Posterior cingulate gyrus (tissue), 11 donors: ENCODE measurements at regions not wholly inside any gene's neighbourhood (a gene's known extent, or its start where the extent isn't known, plus 50 kb on each side); places are given as distances from the start of the nearest gene placed in this dataset.

Experiments
- DNase-seq, 10 donors: peaks; one replicate each; pipeline versions ENCODE4 v3.0.0 to v3.0.0-alpha.2; 2020 to 2021; ENCODE audit warnings: mixed read lengths in 3 of 10
- intact Hi-C: fragments of 100-400 bp; cut with DNase I; formaldehyde crosslinking; loops from one replicate; pipeline ENCODE4 v1.15.1; 2023

DNA sequence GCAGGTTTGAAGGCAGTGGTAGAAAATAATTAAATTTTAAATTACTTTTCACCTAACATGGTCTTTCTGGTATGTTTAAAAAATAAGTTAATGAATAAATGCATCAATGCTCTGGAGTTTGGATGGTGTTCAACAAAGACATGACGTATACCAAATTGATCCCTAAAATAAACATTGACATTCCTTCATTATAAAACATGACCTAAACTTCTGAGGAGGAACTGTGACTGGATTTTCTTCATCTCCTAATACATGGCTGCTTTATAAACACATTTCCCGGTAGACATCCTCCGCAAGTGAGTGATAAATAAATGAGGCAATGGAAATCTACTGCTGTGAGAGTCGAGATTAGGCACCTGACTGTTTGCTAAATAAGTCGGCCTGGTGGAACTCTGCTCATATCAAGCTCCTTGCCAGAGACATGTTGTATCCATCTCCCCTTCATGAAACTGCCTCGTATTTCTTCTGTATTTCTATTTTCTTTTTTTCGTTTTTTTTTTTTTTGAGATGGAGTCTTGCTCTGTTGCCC, 362.3 kb downstream of the RNF144A start:
- intact Hi-C loops = no loop called here
- no peak for DNase-seq

DNA sequence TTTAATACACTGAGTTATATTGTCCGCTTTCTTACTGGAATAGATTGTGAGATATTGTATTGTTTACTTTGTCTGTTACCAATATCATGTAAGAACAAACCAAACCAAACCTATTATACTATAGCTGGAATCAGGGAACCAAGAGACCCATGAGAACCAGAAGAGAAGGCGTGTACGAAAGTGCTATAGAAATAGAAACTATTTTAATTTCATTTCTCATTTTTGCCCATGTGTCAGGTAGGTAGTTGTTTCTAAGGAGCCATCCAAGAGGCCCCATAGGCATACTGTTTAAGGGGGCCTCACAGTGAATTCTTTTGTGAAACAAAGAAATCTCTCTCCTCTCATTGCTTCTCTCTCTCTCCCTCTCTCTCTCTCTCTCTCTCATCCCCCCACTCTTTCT, 363.6 kb downstream of the RNF144A start:
- intact Hi-C loops = no loop called here
- DNase-seq = no peak

DNA sequence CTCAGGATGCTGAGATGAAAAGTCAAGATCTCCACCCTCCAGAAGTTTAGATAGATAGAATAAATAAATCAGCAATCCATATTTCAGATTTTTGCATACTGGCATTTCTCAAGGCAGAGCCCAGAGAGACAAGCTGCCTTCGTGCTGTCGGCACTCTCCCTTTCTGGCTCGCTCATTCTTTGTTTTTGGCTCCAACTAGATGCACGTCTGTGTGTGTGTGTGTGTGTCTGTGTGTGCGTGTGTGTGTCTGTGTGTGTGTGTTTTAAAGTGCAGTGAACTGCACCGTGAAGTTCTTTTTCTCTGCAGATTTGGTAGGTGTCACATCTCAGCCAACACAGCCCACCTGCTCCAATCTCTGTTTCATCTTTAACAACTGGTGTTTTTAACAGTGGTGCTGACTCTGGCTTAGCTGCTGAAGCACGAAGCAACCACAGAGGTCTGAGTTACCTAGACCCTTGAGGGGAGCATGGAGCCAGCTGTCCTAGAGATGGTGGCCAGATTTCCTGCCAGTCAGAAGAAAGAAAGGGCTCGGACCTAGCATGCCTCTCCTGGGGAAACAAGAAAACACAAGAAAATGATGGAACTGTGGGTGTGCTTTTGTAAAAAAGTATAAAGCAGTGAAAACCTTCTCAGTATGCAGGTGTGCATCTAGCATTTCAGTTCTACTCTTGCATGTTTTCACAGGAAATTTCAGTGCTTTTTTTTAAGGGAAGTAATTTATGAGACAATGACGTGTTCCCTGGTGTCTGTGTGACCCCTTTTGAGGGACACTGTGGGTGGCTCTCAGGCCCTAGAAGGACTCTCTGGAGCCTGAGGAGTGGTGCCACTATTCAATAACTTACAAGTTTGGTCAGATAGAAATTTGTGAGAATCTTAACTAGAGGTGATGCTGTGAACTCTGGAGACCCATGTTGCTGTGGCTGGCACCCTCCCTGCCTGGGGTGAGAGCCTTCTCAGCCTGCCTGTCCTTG, 364.3 kb downstream of the RNF144A start:
- intact Hi-C loops = no loop called here
- peak in 2 of 10 donors; percentile 35 to 84 for DNase-seq

DNA sequence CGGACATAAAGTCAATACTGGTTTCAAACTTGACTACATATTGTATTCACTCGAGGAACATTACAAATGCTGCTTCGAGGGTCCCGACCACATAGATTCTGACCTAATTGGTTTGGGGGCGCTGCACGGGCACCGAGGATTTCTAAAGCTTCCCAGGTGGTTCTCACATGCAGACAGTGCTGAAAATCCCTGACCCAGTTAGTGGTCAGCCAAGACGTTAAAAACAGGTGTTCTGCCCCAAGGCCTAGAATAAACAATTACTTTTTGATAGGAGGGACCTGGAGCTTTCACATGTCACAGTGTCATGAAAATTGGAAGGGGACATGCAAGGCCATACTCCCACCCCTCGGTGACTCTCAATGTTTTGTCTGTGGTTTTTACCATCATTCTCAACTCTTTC, 368.9 kb downstream of the RNF144A start:
- DNase-seq = no peak
- intact Hi-C loops = no loop called here

DNA sequence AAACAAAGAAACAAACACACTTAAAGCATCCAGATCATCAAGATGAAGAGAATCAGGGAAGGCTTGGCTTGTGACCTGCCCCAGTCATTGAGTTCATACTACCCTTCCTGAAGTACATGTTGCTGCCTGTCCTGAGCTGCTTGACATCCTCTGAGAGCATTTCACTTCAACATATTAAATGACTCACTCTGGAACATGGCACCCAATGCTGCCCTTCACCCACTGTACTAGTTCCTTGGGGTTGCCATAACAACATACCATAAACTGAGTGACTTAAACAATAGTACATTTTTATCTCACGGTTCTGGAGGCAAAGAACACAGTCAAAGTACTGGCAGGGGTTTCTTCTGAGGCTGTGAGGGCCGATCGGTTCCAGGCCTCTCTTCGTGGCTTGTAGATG, 371.3 kb downstream of the RNF144A start:
- intact Hi-C loops = no loop called here
- DNase-seq = no peak

DNA sequence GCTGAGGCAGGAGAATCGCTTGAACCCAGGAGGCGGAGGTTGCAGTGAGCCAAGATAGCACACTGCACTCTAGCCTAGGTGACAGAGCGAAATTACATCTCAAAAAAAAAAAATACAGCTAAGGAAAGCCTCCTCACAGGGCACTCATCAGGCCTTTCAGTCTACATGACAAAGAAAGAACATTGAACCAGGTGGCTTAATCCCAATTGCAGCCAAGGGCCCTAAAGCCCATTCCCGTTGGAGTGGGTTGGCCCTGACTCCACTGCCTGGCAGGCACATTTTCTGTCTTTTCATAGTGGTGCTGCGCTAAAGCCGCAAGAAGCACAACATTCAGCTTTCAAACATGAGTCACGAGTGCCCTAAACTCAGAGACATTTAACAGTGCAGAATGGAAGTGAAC, 372.5 kb downstream of the RNF144A start:
- DNase-seq = no peak
- intact Hi-C loops = no loop called here

DNA sequence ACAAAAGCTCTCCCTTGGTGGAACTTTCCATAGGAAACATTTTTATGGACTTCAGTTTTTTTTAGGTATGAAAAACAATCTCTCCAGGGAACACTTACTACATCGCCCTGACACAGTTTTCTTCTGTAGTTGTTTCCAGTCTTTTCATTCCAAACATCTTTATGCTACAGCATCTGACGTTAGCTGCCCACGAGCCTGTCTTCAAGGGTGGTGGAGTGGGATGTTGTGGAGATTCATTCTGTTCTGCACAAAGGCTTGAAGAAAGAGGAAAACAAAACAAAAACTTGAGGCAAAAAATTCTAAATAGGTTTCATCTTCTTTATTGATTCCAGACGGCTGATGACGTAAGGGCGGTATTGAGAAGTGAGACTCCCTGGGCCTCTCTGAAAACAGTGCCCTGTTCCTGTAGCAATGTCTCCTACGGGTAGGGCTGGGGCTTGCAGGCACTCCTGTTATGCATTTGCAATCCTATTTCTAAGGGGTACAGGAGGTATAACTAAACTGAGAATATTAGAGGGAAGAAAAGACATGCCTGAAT, 375.0 kb downstream of the RNF144A start:
- DNase-seq = peak in 5 of 10 donors; percentile 29 to 86 (median 79)
- intact Hi-C loops = no loop called here

DNA sequence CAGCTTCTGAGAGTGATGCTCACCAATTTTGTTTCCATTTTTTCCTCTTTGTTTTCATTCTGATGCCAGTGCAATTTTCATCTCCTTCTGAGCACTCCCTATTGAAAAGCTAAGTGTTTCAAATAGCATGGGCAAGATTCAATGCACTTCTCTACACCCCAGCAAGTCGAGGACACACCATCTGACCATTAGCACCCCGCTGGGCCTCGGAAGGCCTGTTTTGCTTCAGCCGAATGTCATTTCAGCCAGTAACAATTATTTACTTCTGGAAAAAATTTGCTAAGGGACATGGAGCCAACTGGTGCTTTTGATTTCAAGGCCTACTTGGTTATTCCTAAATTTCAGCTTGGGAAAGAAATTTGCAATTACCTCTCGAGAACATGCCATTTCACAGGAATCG, 392.4 kb downstream of the RNF144A start:
- intact Hi-C loops = no loop called here
- DNase-seq = no peak

DNA sequence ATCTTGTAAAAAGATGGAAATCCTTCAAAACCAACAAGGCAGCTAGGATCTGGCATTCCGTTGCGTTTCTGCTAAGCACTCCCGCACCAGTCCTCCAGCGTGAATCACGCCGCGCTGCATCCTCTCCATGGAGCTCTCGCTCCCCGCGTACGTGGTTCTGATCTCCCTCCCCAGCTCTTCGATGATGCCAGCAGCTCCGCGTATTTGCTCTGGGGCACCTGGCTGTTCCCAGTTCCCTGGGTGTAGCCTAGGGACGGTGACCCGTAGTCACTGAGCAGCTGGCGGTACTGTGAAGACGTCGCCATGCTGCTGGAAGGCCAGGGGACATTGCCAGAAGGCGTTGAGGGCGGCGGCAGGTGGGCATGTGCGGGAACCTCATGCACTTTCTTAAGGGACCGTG, 407.5 kb downstream of the RNF144A start:
- intact Hi-C loops = no loop called here
- peak in 2 of 10 donors; percentile 67 to 78 for DNase-seq

DNA sequence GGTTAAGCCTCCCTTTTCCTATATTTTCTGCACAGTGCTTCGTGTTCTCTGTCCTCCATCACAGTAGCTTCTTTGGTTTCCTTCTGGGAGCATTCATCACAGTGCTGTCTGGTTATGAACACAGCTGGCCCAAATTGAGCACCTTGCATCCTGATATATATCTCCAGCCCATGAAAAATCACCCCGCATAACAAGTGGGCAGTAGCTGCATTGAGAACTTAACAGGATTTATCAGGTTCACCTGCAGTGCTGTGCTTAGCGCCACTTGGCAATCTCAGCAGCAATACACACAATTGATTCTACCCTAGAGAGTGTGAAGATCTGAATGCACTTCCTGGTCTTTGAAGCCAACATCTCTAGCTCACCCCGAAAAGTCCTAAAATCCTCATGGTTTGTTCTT, 408.0 kb downstream of the RNF144A start:
- no peak for DNase-seq
- intact Hi-C loops = no loop called here

DNA sequence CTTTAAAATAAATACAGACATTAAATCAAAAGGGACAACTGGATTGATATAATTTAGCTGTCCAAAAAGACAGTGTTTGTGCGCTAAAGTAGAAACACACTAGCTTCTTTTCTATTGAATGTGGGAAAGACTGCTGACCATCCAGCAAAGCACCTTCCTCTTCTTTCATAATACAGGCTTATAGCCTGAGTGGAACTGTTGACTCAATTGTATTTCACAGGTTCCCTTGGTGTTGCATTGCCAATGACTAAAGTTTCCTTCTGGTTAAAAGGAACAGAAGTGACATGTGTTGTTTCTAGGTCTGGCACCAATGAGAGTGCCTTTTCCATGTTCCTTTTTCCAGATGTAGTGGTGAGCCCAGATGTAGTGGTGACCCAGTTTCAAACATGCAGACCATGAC, 412.3 kb downstream of the RNF144A start:
- no peak for DNase-seq
- intact Hi-C loops = no loop called here

DNA sequence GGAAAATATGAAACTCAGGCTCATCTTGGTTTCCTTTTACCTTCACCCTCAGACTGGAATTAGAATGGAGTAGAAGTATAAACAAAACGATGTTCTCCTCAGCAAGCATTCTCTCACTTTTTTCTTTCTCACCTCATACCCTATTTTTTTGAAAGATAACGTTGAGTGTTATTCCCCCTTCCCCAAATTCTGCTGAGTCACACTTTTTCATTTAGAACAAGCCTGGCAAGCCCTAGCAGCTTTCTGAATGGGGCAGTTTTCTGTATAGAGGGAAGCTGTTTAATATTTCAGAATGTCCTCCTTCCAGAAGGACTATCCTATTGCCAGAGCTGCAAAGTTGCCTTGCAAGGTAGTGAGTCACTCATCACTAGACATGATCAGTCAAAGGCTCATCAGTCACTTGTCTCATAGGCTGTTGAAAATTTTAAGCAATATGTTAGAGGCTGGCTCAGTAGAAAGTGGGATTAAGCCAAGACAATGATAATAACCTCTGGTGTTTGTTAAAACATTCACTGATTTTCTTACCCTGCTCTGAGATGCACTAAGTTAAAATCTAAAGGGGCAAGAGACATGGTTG, 416.1 kb downstream of the RNF144A start:
- intact Hi-C loops = no loop called here
- no peak for DNase-seq

DNA sequence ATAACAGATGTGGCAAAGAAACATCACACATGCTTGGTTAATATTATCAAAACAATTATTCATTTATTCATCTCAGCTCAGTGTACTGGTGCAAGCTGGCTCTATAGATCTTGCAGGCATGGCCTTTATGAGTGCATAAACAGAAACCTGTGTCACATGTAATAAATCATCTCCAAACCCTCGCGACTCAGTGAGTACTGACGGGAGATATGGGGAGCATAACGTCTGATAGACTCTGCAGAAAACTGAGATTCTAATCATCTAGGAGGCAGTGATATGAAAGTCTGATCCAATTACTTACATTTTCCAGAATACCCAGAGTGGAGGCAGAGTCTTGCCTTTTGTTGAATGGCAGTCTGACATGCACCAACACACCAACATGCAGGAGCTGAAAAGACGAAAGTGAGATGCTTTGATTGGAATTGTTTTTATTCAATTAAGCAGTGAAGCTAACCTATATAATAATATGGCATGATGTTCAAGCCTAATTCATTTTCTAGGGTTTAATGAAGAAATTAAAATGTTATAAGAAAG, 416.8 kb downstream of the RNF144A start:
- DNase-seq = no peak
- intact Hi-C loops = no loop called here

DNA sequence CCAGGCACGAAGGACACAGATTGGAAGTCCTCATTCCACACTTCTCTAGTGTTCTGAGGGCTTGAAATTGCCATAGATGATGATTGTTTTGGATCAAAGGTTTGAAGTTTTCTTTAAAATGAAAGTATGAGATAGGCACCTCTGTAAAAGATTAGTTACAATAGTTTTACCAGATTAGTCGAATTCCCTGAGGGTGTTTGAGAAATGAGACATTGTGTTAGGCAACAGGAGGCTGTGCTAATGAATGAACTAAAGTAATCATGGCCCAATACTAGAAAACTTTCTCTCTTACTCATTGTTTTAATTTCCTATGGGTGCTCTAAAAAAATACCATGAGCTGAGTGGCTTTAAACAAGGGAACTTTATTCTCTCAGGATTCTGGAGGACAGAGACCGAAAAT, 421.7 kb downstream of the RNF144A start:
- intact Hi-C loops = no loop called here
- DNase-seq = no peak

DNA sequence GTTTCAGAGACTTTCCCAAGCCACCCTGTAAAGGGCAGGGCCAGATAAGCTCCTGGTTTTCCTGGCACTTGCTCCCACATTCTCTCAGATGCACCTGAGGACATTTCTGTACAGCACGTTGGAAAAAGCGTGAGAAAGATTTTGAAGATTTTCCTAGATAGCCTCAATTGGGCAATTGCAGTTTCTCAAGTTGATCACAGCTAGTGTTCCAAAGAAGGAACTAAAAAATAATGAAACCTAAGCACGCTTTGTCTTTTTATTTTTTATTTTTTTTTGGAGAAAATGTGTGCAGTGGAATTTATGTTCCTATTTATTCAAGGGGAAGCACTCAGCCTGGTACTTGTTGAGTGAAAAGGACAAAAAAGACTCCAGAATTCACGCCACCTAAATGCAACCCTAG, 429.1 kb downstream of the RNF144A start:
- intact Hi-C loops = no loop called here

DNA sequence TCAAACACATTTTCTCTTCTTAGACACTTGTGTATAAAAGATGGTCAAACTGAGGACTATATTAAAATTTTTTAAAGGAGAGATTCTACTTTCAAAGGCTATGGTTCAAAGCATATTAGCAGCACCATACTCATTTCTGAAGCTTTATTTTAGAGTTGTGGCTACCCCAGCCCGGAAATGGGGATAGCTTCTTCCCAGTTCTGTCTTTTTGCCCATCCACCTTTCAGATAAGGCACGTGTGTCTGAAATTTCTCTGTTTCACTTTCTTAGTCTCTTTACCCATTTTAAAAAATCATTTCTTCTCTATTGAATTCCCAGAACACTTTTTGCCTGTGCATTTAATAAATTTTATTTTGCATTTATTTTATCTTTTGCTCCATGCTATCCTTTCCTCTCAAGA, 431.5 kb downstream of the RNF144A start:
- no peak for DNase-seq
- intact Hi-C loops = no loop called here

More for the DNA sequence above, 429.1 kb downstream of the RNF144A start:
- DNase-seq = no peak

DNA sequence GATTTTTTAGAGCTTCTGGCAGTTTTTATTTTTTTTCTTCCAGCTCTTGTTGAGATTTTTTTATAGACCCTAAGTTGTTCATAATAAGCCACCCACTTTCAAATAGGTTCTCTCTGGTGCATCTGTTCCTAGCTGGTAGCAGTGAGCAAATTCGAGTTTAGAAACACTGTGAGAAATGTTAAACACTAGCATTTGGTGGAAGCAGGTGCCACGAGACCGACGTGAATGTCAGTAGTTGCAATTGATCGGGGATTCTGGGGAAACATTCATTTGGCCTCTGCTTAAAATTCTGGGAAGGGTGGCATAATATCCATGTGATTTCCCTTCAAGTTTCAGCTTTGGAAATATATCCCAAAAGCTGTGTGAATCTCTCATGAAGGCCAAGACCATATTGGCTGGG, 435.0 kb downstream of the RNF144A start:
- intact Hi-C loops = no loop called here
- peak in 1 of 10 donors; percentile 7 for DNase-seq

DNA sequence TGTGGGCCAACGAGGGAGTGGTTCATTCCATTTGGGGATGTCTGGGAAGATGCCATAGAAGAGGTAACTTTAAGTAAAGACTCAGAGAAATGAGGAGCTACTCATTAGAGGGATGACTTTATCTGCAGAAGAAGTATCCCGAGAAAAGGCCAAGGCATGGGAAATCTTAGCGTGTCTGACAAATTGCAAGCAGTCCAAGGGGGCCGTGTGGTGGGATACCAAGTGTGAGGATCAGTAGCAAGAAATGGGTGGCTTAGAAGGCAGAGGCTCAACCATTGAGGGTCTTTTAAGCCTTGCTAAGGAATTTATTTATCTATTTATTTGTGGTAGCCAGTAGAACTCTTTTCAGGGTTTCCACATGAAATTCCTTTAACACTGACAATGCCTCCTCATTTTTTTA, 436.4 kb downstream of the RNF144A start:
- DNase-seq = no peak
- intact Hi-C loops = no loop called here

DNA sequence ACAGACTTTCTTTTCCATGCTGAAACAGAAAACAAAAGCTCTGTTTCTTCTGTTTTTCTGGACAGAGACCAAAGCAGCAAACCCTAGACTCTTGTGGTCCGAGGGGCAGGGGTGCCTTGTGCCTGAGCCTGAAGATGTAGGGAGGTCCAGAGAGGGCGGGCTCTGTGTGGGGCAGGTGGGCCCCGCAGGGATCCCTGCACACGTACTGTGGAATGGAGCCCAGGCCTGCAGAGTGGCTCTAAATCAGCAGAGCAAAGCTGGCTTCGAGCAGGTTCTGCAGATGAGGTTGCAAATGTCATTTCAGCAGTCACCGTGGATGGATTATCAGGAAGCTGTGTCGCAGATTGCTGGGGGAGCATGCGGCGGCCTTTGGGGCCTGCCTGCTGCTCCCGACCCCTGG, 438.6 kb downstream of the RNF144A start:
- DNase-seq = peak in 1 of 10 donors; percentile 81
- intact Hi-C loops = no loop called here

DNA sequence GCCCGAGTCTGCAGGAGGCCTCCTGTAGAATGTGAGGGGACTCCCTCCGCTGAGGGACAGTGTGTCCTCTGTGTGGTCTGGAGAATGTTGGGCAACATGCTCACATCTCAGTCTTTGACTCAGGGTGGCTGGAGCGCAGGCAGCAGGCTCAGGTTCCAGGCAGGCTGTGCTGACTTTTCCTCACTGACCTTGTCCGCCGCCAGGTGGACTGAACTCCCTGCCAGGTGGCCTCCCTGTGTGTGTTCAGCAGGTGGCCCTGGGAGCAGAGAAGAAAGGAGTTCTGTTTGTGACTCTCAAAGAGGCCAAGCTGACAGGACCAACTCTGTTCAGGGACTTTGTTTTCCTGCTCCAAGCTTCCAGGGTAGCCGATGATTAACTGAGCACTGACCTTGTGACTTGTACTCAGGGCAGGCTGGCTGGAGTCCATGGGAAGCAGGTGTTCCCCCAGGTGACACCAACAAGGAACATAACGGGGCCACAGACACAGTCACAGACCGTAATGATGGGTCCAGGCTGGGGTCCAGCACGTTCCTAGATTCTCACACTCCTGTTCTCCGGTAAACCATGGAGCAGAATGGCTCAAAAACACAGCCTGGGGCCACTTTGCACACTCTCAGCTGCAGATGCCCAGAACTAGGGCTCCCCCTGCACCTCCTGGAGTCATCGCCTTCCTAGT, 439.8 kb downstream of the RNF144A start:
- DNase-seq = no peak
- intact Hi-C loops = no loop called here

DNA sequence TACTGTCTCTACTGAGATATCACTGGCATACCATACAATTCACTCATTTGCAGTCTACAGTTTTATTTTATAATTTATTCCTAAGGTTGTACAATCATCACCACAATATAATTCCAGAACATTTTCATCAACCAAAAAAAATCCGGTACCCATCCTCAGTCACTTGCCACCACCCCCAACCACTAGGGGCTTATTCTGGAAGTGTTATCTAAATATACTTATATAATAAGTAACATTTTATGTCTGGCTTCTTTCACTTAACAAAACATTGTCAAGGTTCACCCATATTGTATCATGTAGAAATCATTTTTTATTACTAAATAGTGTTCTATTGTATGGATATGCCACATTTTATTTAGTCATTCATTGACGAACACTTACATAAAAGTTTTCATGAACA, 440.8 kb downstream of the RNF144A start:
- intact Hi-C loops = no loop called here

More for the DNA sequence above, 440.8 kb downstream of the RNF144A start:
- DNase-seq = no peak
